C4-2B (cell line): ENCODE measurements at regions not wholly inside any gene's neighbourhood (a gene's known extent, or its start where the extent isn't known, plus 50 kb on each side); places are given as distances from the start of the nearest gene placed in this dataset.

Experiments
- CTCF ChIP-seq: fragments of 450-650 bp; conservative IDR thresholded peaks from 2 replicates; pipeline ENCODE4 v1.5.1; 2017; ENCODE audit warnings: mild to moderate bottlenecking
- ZFX ChIP-seq: fragments of 450-650 bp; IDR thresholded peaks from 2 replicates; pipeline ENCODE4 v1.6.1; 2017

GRCh38 chr14:104522926-104523545 is 56.5 kb upstream of the C14orf180 start:
- no peak for TF ChIP-seq CTCF
- no peak for TF ChIP-seq ZFX
